Thymus (tissue), 11 donors: ENCODE measurements at regions not wholly inside any gene's neighbourhood (a gene's known extent, or its start where the extent isn't known, plus 50 kb on each side); places are given as distances from the start of the nearest gene placed in this dataset.
"Not testable (repeated sequence)": the region's sequence is repeated elsewhere in the genome, so short reads cannot be mapped to it uniquely, and the experiment has no call there.

Source experiments
- DNase-seq, 9 donors: peaks; one replicate each; pipeline ENCODE4 v3.0.0-alpha.2; 2013; ENCODE audit warnings: low spot score in 9 of 9, low read depth in 6 of 9, missing footprints in 1 of 9
- H3K27ac ChIP-seq, 2 donors: one replicate each; pipeline ENCODE4 v1.5.1; 2013; ENCODE audit warnings: control low read depth in 1 of 2, low read depth in 1 of 2, low read length in 1 of 2, mild to moderate bottlenecking in 1 of 2, moderate library complexity in 1 of 2
- H3K27me3 ChIP-seq, 2 donors: one replicate each; pipeline ENCODE4 v1.5.1; 2013; ENCODE audit warnings: low read length in 1 of 2; ENCODE audit not compliant: control insufficient read depth in 2 of 2, insufficient read depth in 1 of 2
- H3K36me3 ChIP-seq, 2 donors: one replicate each; pipeline ENCODE4 v1.5.1; 2013; ENCODE audit warnings: low read length in 1 of 2, mild to moderate bottlenecking in 1 of 2, moderate library complexity in 1 of 2; ENCODE audit not compliant: control insufficient read depth in 2 of 2, insufficient read depth in 2 of 2
- H3K4me1 ChIP-seq, 2 donors: one replicate each; pipeline ENCODE4 v1.5.1; 2013; ENCODE audit warnings: low read length in 2 of 2; ENCODE audit not compliant: control insufficient read depth in 2 of 2, insufficient read depth in 2 of 2
- H3K4me3 ChIP-seq, 2 donors: one replicate each; pipeline ENCODE4 v1.5.1; 2013; ENCODE audit warnings: low read length in 2 of 2, control low read depth in 1 of 2, mild to moderate bottlenecking in 1 of 2
- H3K9me3 ChIP-seq, 2 donors: one replicate each; pipeline ENCODE4 v1.5.1; 2013; ENCODE audit warnings: low read length in 1 of 2, mild to moderate bottlenecking in 1 of 2; ENCODE audit not compliant: control insufficient read depth in 2 of 2, insufficient read depth in 1 of 2
- WGBS: extraction: QIAGEN DNeasy Blood & Tissue Kit; methylation state at CpG from one replicate; pipeline ENCODE4 v1.1.7; 2013; 5-methylcytosine and 5-hydroxymethylcytosine counted together
- donor health status: healthy.

- DNase-seq: no peak
Observed at GRCh38 chr16:75803753-75804152, 77.5 kb upstream of the CPHXL start.

GRCh38 chr16:75804368-75804767 is 78.1 kb upstream of the CPHXL start:
- no peak overlapping the region for H3K4me3 ChIP-seq
- no peak overlapping the region for H3K27ac ChIP-seq
- H3K27me3 ChIP-seq: no peaks in the 10 kb centered on the region
- no peaks in the 10 kb centered on the region for H3K36me3 ChIP-seq
- H3K4me1 ChIP-seq: no peaks in the 10 kb centered on the region
- H3K9me3 ChIP-seq: no peaks in the 10 kb centered on the region
- no peak for DNase-seq
- 85% methylated on average over 3 of the region's 3 CpGs for WGBS

More at GRCh38 chr16:75803753-75804152, 77.5 kb upstream of the CPHXL start:
- H3K27me3 ChIP-seq: no peaks in the 10 kb centered on the region
- no peak overlapping the region for H3K4me3 ChIP-seq
- H3K36me3 ChIP-seq: no peaks in the 10 kb centered on the region
- H3K27ac ChIP-seq: no peak overlapping the region
- H3K4me1 ChIP-seq: no peaks in the 10 kb centered on the region
- 79% methylated on average over 1 of the region's 1 CpG for WGBS
- H3K9me3 ChIP-seq: no peaks in the 10 kb centered on the region

- Histone ChIP-seq H3K36me3 (no peaks in the 10 kb centered on the region), H3K9me3 (no peaks in the 10 kb centered on the region), H3K27ac (no peak overlapping the region), H3K27me3 (no peaks in the 10 kb centered on the region), H3K4me3 (no peak overlapping the region), H3K4me1 (no peaks in the 10 kb centered on the region)
- no peak for DNase-seq
- 91% methylated on average over 6 of the region's 6 CpGs for WGBS
Observed at GRCh38 chr16:75805946-75806345, 79.7 kb upstream of the CPHXL start.

GRCh38 chr16:75806487-75806886 is 80.2 kb upstream of the CPHXL start:
- Histone ChIP-seq H3K4me3 (no peak overlapping the region), H3K9me3 (no peaks in the 10 kb centered on the region), H3K36me3 (no peaks in the 10 kb centered on the region), H3K4me1 (no peaks in the 10 kb centered on the region), H3K27ac (no peak overlapping the region), H3K27me3 (no peaks in the 10 kb centered on the region)
- 93% methylated on average over 9 of the region's 9 CpGs for WGBS
- no peak for DNase-seq

GRCh38 chr16:75810342-75810741 is 84.1 kb upstream of the CPHXL start:
- H3K27me3 ChIP-seq: no peaks in the 10 kb centered on the region
- 92% methylated on average over 3 of the region's 3 CpGs for WGBS
- H3K36me3 ChIP-seq: no peaks in the 10 kb centered on the region
- H3K4me3 ChIP-seq: no peak overlapping the region
- no peaks in the 10 kb centered on the region for H3K4me1 ChIP-seq
- no peaks in the 10 kb centered on the region for H3K9me3 ChIP-seq
- DNase-seq: no peak
- H3K27ac ChIP-seq: no peak overlapping the region

- Histone ChIP-seq H3K9me3 (no peaks in the 10 kb centered on the region), H3K27me3 (no peaks in the 10 kb centered on the region), H3K4me1 (no peaks in the 10 kb centered on the region), H3K27ac (no peak overlapping the region), H3K4me3 (no peak overlapping the region), H3K36me3 (no peaks in the 10 kb centered on the region)
- 78% methylated on average over 9 of the region's 9 CpGs for WGBS
- DNase-seq: no peak
Observed at GRCh38 chr16:75811020-75811634, 84.8 kb upstream of the CPHXL start.

- no peak overlapping the region for H3K27ac ChIP-seq
- no peak overlapping the region for H3K4me3 ChIP-seq
- 90% methylated on average over 2 of the region's 2 CpGs for WGBS
- no peaks in the 10 kb centered on the region for H3K36me3 ChIP-seq
- no peak for DNase-seq
- H3K27me3 ChIP-seq: no peaks in the 10 kb centered on the region
- H3K9me3 ChIP-seq: no peaks in the 10 kb centered on the region
- no peaks in the 10 kb centered on the region for H3K4me1 ChIP-seq
Observed at GRCh38 chr16:75818491-75818890, 92.2 kb upstream of the CPHXL start.

GRCh38 chr16:75820672-75821071 is 94.4 kb upstream of the CPHXL start:
- H3K9me3 ChIP-seq: no peaks in the 10 kb centered on the region
- no peaks in the 10 kb centered on the region for H3K4me1 ChIP-seq
- DNase-seq: no peak
- no peak overlapping the region for H3K4me3 ChIP-seq
- 95% methylated on average over 6 of the region's 6 CpGs for WGBS
- no peaks in the 10 kb centered on the region for H3K27me3 ChIP-seq
- no peaks in the 10 kb centered on the region for H3K36me3 ChIP-seq
- no peak overlapping the region for H3K27ac ChIP-seq

- no peak for DNase-seq
Observed at GRCh38 chr16:75821117-75821516, 94.8 kb upstream of the CPHXL start.

GRCh38 chr16:75825750-75826149 is 99.5 kb upstream of the CPHXL start:
- not testable (repeated sequence) for H3K36me3 ChIP-seq
- 88% methylated on average over 6 of the region's 6 CpGs for WGBS

More at GRCh38 chr16:75821117-75821516, 94.8 kb upstream of the CPHXL start:
- 82% methylated on average over 3 of the region's 3 CpGs for WGBS
- Histone ChIP-seq H3K4me1 (no peaks in the 10 kb centered on the region), H3K27ac (no peak overlapping the region), H3K27me3 (no peaks in the 10 kb centered on the region), H3K36me3 (no peaks in the 10 kb centered on the region), H3K4me3 (no peak overlapping the region), H3K9me3 (no peaks in the 10 kb centered on the region)

More at GRCh38 chr16:75825750-75826149, 99.5 kb upstream of the CPHXL start:
- not testable (repeated sequence) for H3K27me3 ChIP-seq, H3K27ac ChIP-seq, H3K4me3 ChIP-seq, H3K9me3 ChIP-seq, DNase-seq, H3K4me1 ChIP-seq
